ENCODE measurements at regions not wholly inside any gene's neighbourhood (a gene's known extent, or its start where the extent isn't known, plus 50 kb on each side); places are given as distances from the start of the nearest gene placed in this dataset.

GRCh38 chr3:27059489-27059888 lies 309.7 kb downstream of the NEK10 start:
- H3K9ac ChIP-seq: no peak overlapping the region
- no peaks in the 10 kb centered on the region for H3K4me1 ChIP-seq (ENCODE audit: control insufficient read depth in 1 of 2, insufficient read depth in 2 of 2, low read depth in 1 of 2, low read length in 1 of 2)
- H3K4me3 ChIP-seq (ENCODE audit: low read depth in 2 of 2, low read length in 1 of 2): no peak overlapping the region
- H4K20me1 ChIP-seq (ENCODE audit: insufficient read depth): no peaks in the 10 kb centered on the region
- ChIA-PET CTCF (no interaction called here), POLR2A (no interaction called here)
- no peaks in the 10 kb centered on the region for H3K9me2 ChIP-seq
- no peaks in the 10 kb centered on the region for H3K27me3 ChIP-seq (ENCODE audit: insufficient read depth)
- H3K27ac ChIP-seq (ENCODE audit: low read depth in 2 of 2, low read length in 1 of 2): no peak overlapping the region
- H3F3A ChIP-seq (replicated peaks; ENCODE audit: insufficient read depth): no peaks in the 10 kb centered on the region
- H3K79me2 ChIP-seq (ENCODE audit: insufficient read depth): no peaks in the 10 kb centered on the region
- H3K36me3 ChIP-seq (replicated peaks in 1 of 2; ENCODE audit: control insufficient read depth in 1 of 2, insufficient read depth in 2 of 2, low read length in 1 of 2): no peaks in the 10 kb centered on the region
- peaks cover under 1% of the 10 kb centered on the region; the same call in 1 of the 2 replicates for H3K9me3 ChIP-seq
- H2AFZ ChIP-seq (ENCODE audit: low read depth): no peak overlapping the region
- no peak for TF ChIP-seq JUND (IDR thresholded peaks at IDR 0.05)
- TF ChIP-seq RFX5 (IDR thresholded peaks at IDR 0.05; ENCODE audit: low read length): no peak
- no peak for TF ChIP-seq ZBTB33 (IDR thresholded peaks at IDR 0.05; ENCODE audit: borderline replicate concordance, low read depth)
- no peak for TF ChIP-seq CTCF (IDR thresholded peaks at IDR 0.05)
- TF ChIP-seq SIN3A (IDR thresholded peaks at IDR 0.05; ENCODE audit: borderline replicate concordance, low read depth, low read length): no peak
- no peak for TF ChIP-seq NFIC (IDR thresholded peaks at IDR 0.05; ENCODE audit: borderline replicate concordance)
- TF ChIP-seq GABPA (IDR thresholded peaks at IDR 0.05; ENCODE audit: low read depth): no peak
- no peak for TF ChIP-seq FOXM1 (IDR thresholded peaks at IDR 0.05; ENCODE audit: low read depth)
- no peak for TF ChIP-seq FOSL2 (IDR thresholded peaks at IDR 0.05; ENCODE audit: borderline replicate concordance, low read depth)
- TF ChIP-seq MXI1 (IDR thresholded peaks at IDR 0.05; ENCODE audit: low read depth, low read length): no peak
- no peak for TF ChIP-seq RXRA (IDR thresholded peaks at IDR 0.05; ENCODE audit: borderline replicate concordance, low read depth)
- no peak for TF ChIP-seq EP300 (IDR thresholded peaks at IDR 0.05; ENCODE audit: borderline replicate concordance in 1 of 2, low read depth in 1 of 2, low read length in 1 of 2)
- no peak for TF ChIP-seq YY1 (IDR thresholded peaks at IDR 0.05; ENCODE audit: low read depth)
- TF ChIP-seq MAX (IDR thresholded peaks at IDR 0.05; ENCODE audit: low read depth): no peak
- no peak for TF ChIP-seq CHD2 (IDR thresholded peaks at IDR 0.05; ENCODE audit: low read length, partially characterized antibody)
- no peak for TF ChIP-seq EZH2phosphoT487 (IDR thresholded peaks at IDR 0.05; ENCODE audit: borderline replicate concordance, low read depth)
- no peak for TF ChIP-seq SMC3 (IDR thresholded peaks at IDR 0.05; ENCODE audit: low read depth, low read length)
- no peak overlapping the region for H3K4me2 ChIP-seq
- no peak for DNase-seq

All from SK-N-SH (cell line).